ENCODE measurements at regions not wholly inside any gene's neighbourhood (a gene's known extent, or its start where the extent isn't known, plus 50 kb on each side); places are given as distances from the start of the nearest gene placed in this dataset.

- in situ Hi-C loops (cut with MboI; ENCODE audit: low pct_unique_long_range_greater_than_20kb, low sequenced_read_pairs), result no loop called here
- no peak for DNase-seq
Measured at GRCh38 chr16:5512014-5512413, 414.4 kb upstream of the EEF2KMT start.

- in situ Hi-C loops (cut with MboI; ENCODE audit: low pct_unique_long_range_greater_than_20kb, low sequenced_read_pairs), result no loop called here
Measured at GRCh38 chr16:5510819-5511370, 413.3 kb upstream of the EEF2KMT start.

GRCh38 chr16:5509794-5510193, 412.2 kb upstream of the EEF2KMT start:
- DNase-seq, result no peak

More at GRCh38 chr16:5510819-5511370, 413.3 kb upstream of the EEF2KMT start:
- DNase-seq, result no peak

DNA sequence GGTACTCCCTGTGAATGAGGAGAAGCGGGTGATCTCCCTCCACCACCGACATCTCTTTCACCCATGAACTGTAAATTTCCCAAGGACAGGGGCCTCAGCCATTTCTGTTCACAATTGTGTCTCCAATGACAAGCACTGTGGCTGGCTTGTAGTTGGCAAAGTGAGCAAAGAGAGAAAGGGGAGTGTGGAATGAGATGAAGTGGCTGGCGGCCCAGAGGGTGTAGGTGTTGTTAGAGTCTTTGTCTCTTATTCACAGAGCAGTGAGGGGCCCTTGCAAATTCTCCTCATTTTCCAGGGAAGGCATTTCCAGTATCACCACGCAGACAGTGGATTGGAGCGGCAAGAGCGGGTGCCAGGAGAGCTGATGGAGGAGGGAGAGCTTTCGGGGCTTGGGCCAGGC, 411.7 kb upstream of the EEF2KMT start:
- in situ Hi-C loops (cut with MboI; ENCODE audit: low pct_unique_long_range_greater_than_20kb, low sequenced_read_pairs), result no loop called here
- no peak for DNase-seq

More at GRCh38 chr16:5509794-5510193, 412.2 kb upstream of the EEF2KMT start:
- in situ Hi-C loops (cut with MboI; ENCODE audit: low pct_unique_long_range_greater_than_20kb, low sequenced_read_pairs), result no loop called here

GRCh38 chr16:5508371-5508770, 410.8 kb upstream of the EEF2KMT start:
- in situ Hi-C loops (cut with MboI; ENCODE audit: low pct_unique_long_range_greater_than_20kb, low sequenced_read_pairs), result no loop called here
- no peak for DNase-seq

- no peak for DNase-seq
- in situ Hi-C loops (cut with MboI; ENCODE audit: low pct_unique_long_range_greater_than_20kb, low sequenced_read_pairs), result no loop called here
Measured at GRCh38 chr16:5506021-5506420, 408.4 kb upstream of the EEF2KMT start.

GRCh38 chr16:5505091-5505887, 407.7 kb upstream of the EEF2KMT start:
- in situ Hi-C loops (cut with MboI; ENCODE audit: low pct_unique_long_range_greater_than_20kb, low sequenced_read_pairs), result no loop called here

DNA sequence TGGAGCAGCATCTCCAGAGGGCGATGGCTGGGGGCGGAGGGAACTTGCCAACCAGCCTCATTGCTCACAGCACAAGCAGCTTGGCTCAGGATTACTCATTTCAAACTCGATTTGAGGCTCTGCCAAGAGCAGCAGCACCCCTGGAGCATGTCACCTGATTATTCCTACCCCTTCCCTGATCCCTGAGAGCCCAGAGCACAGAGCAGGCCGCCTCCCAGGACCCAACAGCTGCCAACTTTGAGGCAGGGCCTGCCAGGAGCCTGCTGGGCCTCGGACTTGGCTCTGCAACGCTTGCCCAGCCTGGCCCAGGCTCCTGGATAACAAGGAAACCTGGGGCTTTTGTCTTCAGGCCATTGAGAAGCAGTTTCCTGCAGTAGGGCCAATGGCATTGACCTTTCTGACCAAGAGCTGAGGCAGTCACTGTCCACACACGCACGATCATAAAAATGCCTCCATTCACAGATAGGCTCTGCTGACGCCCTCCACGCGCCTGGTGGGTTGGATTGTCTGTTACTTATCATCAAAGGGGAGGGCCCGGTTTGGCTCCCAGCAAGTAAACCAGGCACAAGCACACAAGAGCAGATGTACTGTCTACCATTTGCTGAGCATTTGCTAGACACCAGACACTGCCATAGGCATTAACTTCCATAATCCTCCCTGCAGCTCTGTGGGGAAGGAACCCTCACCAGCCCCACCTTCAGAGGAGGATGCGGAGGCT, 406.6 kb upstream of the EEF2KMT start:
- in situ Hi-C loops (cut with MboI; ENCODE audit: low pct_unique_long_range_greater_than_20kb, low sequenced_read_pairs), result no loop called here
- no peak for DNase-seq

More at GRCh38 chr16:5505091-5505887, 407.7 kb upstream of the EEF2KMT start:
- no peak for DNase-seq

DNA sequence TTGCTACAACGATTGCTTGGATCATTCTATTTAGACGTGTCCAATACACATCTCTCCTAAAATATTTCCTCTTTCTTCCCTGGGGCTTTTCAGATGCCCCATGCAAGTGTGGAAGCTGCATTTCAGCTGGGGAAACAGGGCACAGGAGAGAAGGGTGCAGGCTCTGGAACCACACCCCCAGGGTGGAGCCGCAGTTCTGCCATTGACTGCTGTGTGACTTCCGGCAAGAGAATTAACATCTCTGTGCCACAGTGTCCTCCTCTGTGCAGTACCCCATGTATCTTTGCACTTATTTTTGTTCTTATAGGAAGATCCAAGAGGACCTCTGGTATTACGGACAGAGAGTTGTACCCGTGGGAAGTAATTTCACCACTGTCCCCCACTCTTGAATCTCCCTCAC, 405.3 kb upstream of the EEF2KMT start:
- no peak for DNase-seq
- in situ Hi-C loops (cut with MboI; ENCODE audit: low pct_unique_long_range_greater_than_20kb, low sequenced_read_pairs), result no loop called here

DNA sequence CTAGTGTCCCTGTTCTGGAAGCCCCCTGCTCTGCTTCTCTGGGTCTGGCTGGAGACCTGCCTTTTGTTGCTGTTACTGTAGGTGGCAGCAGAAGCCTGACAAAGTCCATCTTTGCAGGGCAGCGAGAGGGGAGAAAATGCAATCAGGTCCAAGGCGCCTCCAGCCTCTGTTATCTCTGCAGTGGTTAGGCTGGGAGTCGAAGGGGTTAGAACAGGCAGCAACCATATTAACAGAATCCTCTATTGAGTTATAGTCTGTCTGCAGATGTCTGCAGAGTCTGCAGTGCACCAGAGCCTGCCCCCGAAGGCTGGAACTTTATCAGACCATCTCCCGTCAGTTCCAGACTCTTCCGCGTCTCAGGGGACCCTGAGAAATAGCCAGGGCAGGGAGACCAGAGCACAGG, 404.9 kb upstream of the EEF2KMT start:
- in situ Hi-C loops (cut with MboI; ENCODE audit: low pct_unique_long_range_greater_than_20kb, low sequenced_read_pairs), result no loop called here
- peak; percentile 21 for DNase-seq

DNA sequence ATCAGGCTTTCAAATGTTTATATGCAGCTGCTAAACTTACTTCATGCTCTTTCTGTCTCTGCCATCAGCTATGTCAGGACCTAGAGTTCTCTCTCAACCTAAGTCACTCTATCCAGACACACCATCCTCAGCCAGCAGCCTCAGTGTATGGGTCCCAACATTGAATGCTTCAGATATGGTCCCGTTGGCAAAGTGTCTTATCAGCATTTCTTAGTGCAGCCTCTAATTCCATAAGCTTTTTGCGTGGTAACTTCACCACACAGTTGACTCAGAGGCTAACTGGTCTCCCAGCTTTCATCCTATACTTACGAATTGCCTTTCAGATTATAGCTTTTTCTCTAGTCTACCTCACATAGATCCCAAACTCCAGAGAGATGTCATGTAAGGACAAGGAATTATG, 402.9 kb upstream of the EEF2KMT start:
- in situ Hi-C loops (cut with MboI; ENCODE audit: low pct_unique_long_range_greater_than_20kb, low sequenced_read_pairs), result no loop called here
- no peak for DNase-seq

DNA sequence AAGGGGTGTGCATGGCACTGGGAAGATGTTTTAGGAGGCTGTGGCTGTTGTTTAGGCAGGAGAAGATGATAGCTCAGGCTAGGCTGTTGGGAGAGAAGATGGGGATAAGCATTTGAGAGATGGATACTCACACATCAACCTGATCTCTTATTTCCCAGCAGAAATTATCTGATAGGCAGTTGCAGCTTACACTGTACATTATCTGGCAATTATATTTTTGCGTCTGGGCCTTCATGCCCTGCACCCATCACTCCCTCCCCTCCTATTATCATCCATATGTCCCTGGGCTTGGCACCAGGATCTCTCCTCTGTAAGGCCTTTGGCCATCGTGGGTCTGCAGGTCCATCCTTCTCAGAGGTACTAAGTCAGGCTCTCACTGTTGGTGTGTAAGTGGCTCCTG, 401.0 kb upstream of the EEF2KMT start:
- in situ Hi-C loops (cut with MboI; ENCODE audit: low pct_unique_long_range_greater_than_20kb, low sequenced_read_pairs), result no loop called here
- no peak for DNase-seq

DNA sequence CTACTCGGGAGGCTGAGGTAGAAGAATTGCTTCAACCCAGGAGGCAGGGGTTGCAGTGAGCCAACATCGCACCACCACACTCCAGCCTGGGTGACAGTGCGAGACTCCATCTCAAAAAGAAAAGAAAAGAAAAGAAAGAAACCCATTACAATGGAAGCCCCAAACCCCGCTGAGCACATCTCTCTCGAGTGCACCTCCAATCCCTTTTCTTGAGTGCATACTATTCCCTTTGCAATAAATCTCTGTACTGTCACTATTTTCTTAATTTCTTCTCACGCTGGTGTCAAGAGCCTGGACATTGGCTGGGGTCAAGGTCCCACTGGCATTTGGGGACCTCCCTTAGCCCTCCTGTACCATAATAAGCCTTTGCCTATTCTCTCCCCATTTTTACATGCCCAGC, 398.4 kb upstream of the EEF2KMT start:
- in situ Hi-C loops (cut with MboI; ENCODE audit: low pct_unique_long_range_greater_than_20kb, low sequenced_read_pairs), result no loop called here
- DNase-seq, result no peak

DNA sequence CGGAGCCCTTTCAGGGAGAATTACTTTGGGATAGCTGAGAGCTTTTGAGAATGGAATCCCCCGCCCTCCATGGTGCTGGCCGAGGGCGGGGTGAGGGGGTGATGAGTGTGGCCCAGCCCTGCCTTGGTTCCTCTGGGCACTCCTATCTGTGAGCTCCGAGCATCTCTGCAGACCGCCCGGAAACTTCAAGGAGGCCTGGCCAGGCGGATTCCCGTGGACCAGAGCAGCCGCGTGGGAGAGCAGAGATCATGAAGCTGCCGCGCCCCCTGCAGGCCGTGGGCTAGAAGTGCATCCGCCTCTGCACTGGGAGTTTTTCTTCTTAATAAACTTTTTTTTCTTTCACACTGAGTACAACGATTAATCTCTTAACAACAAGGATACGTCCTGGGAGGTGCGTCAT, 392.9 kb upstream of the EEF2KMT start:
- in situ Hi-C loops (cut with MboI; ENCODE audit: low pct_unique_long_range_greater_than_20kb, low sequenced_read_pairs), result no loop called here
- DNase-seq, result peak; percentile 59

DNA sequence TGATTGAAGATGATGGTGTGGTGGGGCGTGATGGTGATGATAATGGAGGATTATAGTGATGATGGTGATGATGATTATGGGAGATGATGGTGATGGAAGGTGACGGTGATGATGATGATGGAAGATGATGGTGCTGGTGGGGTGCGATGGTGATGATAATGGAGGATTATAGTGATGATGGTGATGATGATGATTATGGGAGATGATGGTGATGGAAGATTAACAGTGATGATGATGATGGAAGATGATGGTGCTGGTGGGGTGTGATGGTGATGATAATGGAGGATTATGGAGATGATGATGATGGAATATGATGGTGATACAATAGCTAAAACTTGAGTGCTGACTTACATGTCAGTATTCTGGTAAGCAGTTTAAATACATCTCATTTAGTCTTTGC, 391.0 kb upstream of the EEF2KMT start:
- in situ Hi-C loops (cut with MboI; ENCODE audit: low pct_unique_long_range_greater_than_20kb, low sequenced_read_pairs), result no loop called here
- no peak for DNase-seq

- no peak for DNase-seq
- in situ Hi-C loops (cut with MboI; ENCODE audit: low pct_unique_long_range_greater_than_20kb, low sequenced_read_pairs), result no loop called here
Measured at GRCh38 chr16:5487728-5488127, 390.1 kb upstream of the EEF2KMT start.

DNA sequence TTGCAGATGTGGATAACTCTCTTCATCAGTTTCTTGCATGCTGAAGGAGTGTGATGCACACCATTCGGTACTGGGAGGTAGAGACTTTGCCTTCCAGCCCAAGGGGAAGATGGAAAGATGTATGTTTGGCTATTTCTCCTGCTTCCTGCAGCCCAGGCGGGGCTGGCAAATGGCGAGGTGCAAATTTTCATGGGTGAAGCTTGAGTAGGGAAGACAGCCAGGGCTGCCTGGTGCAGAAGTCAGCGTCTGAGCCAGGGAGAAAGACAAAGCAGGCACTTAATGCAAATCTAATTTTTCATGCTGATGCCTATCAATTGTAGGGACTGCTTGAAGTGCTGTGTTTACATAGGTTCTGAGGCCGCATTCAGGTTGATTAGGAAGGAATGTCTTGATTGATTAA, 384.7 kb upstream of the EEF2KMT start:
- in situ Hi-C loops (cut with MboI; ENCODE audit: low pct_unique_long_range_greater_than_20kb, low sequenced_read_pairs), result no loop called here
- DNase-seq, result no peak

DNA sequence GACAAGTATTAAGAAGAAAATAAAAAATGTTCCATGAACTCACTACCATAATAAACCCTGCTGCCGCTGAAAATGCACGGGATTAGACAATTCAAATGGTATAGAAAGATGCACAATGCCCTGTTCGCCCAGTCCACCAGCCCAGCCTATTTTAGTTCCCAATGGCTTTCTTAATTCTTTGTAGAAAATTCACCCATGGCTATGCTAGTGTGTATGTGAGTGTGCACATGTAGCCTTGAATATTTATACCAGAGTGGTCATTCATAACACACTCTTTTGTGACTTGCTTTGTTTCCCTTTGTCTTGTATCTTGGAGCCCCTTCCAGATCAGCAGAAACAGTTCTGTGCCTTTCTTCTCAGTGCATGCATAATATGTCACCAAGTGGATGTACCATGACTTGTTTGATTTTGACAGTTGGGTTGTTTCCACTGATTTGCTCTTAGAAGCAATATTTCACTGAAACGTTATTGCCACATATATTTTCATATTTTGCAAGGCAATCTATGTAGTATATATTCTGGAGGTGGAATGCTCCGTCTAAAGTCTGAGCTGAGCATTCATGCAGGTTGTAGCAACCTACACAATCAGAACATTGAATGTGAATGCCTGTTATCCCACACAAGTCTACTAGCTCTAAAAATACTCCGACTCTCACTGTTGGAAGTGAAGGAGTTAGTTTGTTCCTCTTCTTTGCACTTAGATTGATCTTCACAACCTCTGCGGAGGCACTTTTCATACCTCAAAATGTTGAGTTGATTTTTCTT, 383.0 kb upstream of the EEF2KMT start:
- in situ Hi-C loops (cut with MboI; ENCODE audit: low pct_unique_long_range_greater_than_20kb, low sequenced_read_pairs), result no loop called here
- no peak for DNase-seq

- in situ Hi-C loops (cut with MboI; ENCODE audit: low pct_unique_long_range_greater_than_20kb, low sequenced_read_pairs), result no loop called here
- no peak for DNase-seq
Measured at GRCh38 chr16:5479926-5480325, 382.3 kb upstream of the EEF2KMT start.

DNA sequence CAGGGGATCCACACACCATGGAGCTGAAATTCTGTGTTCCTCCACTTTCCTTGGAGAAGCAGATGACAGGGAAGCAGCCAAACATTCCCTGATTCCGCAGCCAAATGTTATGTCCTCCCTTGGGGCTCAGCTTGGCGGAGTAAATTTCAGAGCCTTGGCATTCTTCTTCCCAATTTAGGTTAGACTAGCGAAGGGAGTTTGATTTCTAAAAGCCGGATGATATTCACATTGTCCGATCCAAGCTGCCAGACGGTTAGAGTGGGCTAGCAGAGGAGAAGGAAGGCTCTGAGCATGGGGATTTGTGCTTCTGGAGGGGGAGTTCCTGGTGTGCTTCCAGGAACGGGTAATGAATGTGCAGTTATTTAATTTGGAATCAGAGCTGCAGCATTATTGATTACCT, 380.4 kb upstream of the EEF2KMT start:
- in situ Hi-C loops (cut with MboI; ENCODE audit: low pct_unique_long_range_greater_than_20kb, low sequenced_read_pairs), result no loop called here
- no peak for DNase-seq

Measured in KBM-7 (cell line).